ENCODE measurements at regions not wholly inside any gene's neighbourhood (a gene's known extent, or its start where the extent isn't known, plus 50 kb on each side); places are given as distances from the start of the nearest gene placed in this dataset.

GRCh38 chr4:18180892-18181291 lies 159.3 kb upstream of the LCORL start:
- Histone ChIP-seq H3K27me3 (ENCODE audit: control insufficient read depth in 2 of 2, insufficient read depth in 2 of 2, low read length in 2 of 2) (no peaks in the 10 kb centered on the region), H3K4me3 (replicated peaks in 1 of 3; ENCODE audit: low read depth in 2 of 3, low read length in 3 of 3) (no peak overlapping the region), H3K9me3 (replicated peaks in 1 of 2; ENCODE audit: control insufficient read depth in 1 of 2, insufficient read depth in 1 of 2, low read length in 2 of 2) (no peaks in the 10 kb centered on the region), H3K27ac (ENCODE audit: low read depth in 1 of 2, low read length in 2 of 2) (no peak overlapping the region), H3K36me3 (replicated peaks in 1 of 2; ENCODE audit: control insufficient read depth in 1 of 2, insufficient read depth in 2 of 2, low read length in 2 of 2) (no peaks in the 10 kb centered on the region), H3K4me1 (ENCODE audit: control insufficient read depth in 1 of 2, insufficient read depth in 2 of 2, low read length in 2 of 2) (no peaks in the 10 kb centered on the region), H2AFZ (ENCODE audit: insufficient read depth, low read depth, low read length, poor library complexity, severe bottlenecking) (no peak overlapping the region), H3K9ac (ENCODE audit: insufficient read depth, low read length, poor library complexity, severe bottlenecking) (no peak overlapping the region), H3K4me2 (replicated peaks; ENCODE audit: extremely low read depth, low read length, poor library complexity, severe bottlenecking) (no peak overlapping the region), H4K20me1 (ENCODE audit: insufficient read depth, low read length) (no peaks in the 10 kb centered on the region), H3K79me2 (ENCODE audit: insufficient read depth, low read length) (no peaks in the 10 kb centered on the region)
- intact Hi-C loops (cut with micrococcal nuclease) = no loop called here
- H3K4me1 Mint-ChIP-seq = no peaks in the 10 kb centered on the region
- peaks cover 0 to 3% (median 0%) of the 10 kb centered on the region in 7 donors for H3K9me3 Mint-ChIP-seq
- no peak overlapping the region for H3K27ac Mint-ChIP-seq
- H3K36me3 Mint-ChIP-seq = no peaks in the 10 kb centered on the region
- no peak overlapping the region for H3K4me3 Mint-ChIP-seq
- no peak for TF ChIP-seq CTCF (IDR thresholded peaks at IDR 0.05)
- H3K27me3 Mint-ChIP-seq (ENCODE audit: low read depth in 3 of 3) = peaks cover 0 to 2% (median 0%) of the 10 kb centered on the region in 3 donors
- DNase-seq = no peak

GRCh38 chr4:18180122-18180521 lies 158.6 kb upstream of the LCORL start:
- no peak for TF ChIP-seq CTCF (IDR thresholded peaks at IDR 0.05)
- intact Hi-C loops (cut with micrococcal nuclease) = no loop called here
- no peaks in the 10 kb centered on the region for H3K4me1 Mint-ChIP-seq

More at GRCh38 chr4:18180122-18180521, 158.6 kb upstream of the LCORL start:
- Histone ChIP-seq H3K9me3 (replicated peaks in 1 of 2; ENCODE audit: control insufficient read depth in 1 of 2, insufficient read depth in 1 of 2, low read length in 2 of 2) (no peaks in the 10 kb centered on the region), H4K20me1 (ENCODE audit: insufficient read depth, low read length) (no peaks in the 10 kb centered on the region), H3K27ac (ENCODE audit: low read depth in 1 of 2, low read length in 2 of 2) (no peak overlapping the region), H3K79me2 (ENCODE audit: insufficient read depth, low read length) (no peaks in the 10 kb centered on the region), H3K4me1 (ENCODE audit: control insufficient read depth in 1 of 2, insufficient read depth in 2 of 2, low read length in 2 of 2) (no peaks in the 10 kb centered on the region), H3K9ac (ENCODE audit: insufficient read depth, low read length, poor library complexity, severe bottlenecking) (no peak overlapping the region), H3K4me3 (replicated peaks in 1 of 3; ENCODE audit: low read depth in 2 of 3, low read length in 3 of 3) (no peak overlapping the region), H3K27me3 (ENCODE audit: control insufficient read depth in 2 of 2, insufficient read depth in 2 of 2, low read length in 2 of 2) (no peaks in the 10 kb centered on the region), H3K36me3 (replicated peaks in 1 of 2; ENCODE audit: control insufficient read depth in 1 of 2, insufficient read depth in 2 of 2, low read length in 2 of 2) (no peaks in the 10 kb centered on the region), H3K4me2 (replicated peaks; ENCODE audit: extremely low read depth, low read length, poor library complexity, severe bottlenecking) (no peak overlapping the region), H2AFZ (ENCODE audit: insufficient read depth, low read depth, low read length, poor library complexity, severe bottlenecking) (no peak overlapping the region)
- Mint-ChIP-seq H3K27ac (no peak overlapping the region), H3K27me3 (ENCODE audit: low read depth in 3 of 3) (peaks cover 0 to 2% (median 0%) of the 10 kb centered on the region in 3 donors), H3K9me3 (peaks cover 0 to 3% (median 0%) of the 10 kb centered on the region in 7 donors), H3K4me3 (no peak overlapping the region), H3K36me3 (no peaks in the 10 kb centered on the region)
- WGBS (ENCODE audit: insufficient coverage) = 86% methylated on average over 1 of the region's 4 CpGs
- no peak for DNase-seq
